GM23248 (cell line): ENCODE measurements at regions not wholly inside any gene's neighbourhood (a gene's known extent, or its start where the extent isn't known, plus 50 kb on each side); places are given as distances from the start of the nearest gene placed in this dataset.

Experiments
- DNase-seq: peaks from one replicate; pipeline ENCODE4 v3.0.0-alpha.2; 2015
- H2AFZ ChIP-seq: fragments of 200-600 bp; sonication (generic); 2 replicates; pipeline ENCODE4 v1.6.1; 2016; ENCODE audit warnings: antibody characterized with exemption
- H3F3A ChIP-seq: fragments of 200-600 bp; sonication (generic); 2 replicates; pipeline ENCODE4 v1.6.1; 2016; ENCODE audit warnings: mild to moderate bottlenecking, antibody characterized with exemption, mixed run types; ENCODE audit not compliant: insufficient read depth
- H3K27ac ChIP-seq: fragments of 200-600 bp; sonication (generic); 2 replicates; pipeline ENCODE4 v1.5.1; 2016; ENCODE audit warnings: mild to moderate bottlenecking
- H3K27me3 ChIP-seq: fragments of 200-600 bp; sonication (generic); replicated peaks from 2 replicates; pipeline ENCODE4 v1.6.1; 2016; ENCODE audit warnings: mild to moderate bottlenecking; ENCODE audit not compliant: insufficient read depth
- H3K36me3 ChIP-seq: fragments of 200-600 bp; sonication (generic); 2 replicates; pipeline ENCODE4 v1.6.1; 2016; ENCODE audit warnings: low read depth, mild to moderate bottlenecking
- H3K4me1 ChIP-seq: fragments of 200-600 bp; sonication (generic); 2 replicates; pipeline ENCODE4 v1.6.1; 2016; ENCODE audit warnings: mild to moderate bottlenecking; ENCODE audit not compliant: insufficient read depth
- H3K4me2 ChIP-seq: fragments of 200-600 bp; sonication (generic); one replicate; pipeline ENCODE4 v1.6.1; 2016; ENCODE audit warnings: mild to moderate bottlenecking; ENCODE audit not compliant: unreplicated experiment
- H3K4me3 ChIP-seq: fragments of 200-600 bp; sonication (generic); 2 replicates; pipeline ENCODE4 v1.5.1; 2016; ENCODE audit warnings: mild to moderate bottlenecking
- H3K79me2 ChIP-seq: fragments of 200-600 bp; sonication (generic); 2 replicates; pipeline ENCODE4 v1.6.1; 2016; ENCODE audit warnings: mild to moderate bottlenecking; ENCODE audit not compliant: insufficient read depth
- H3K9ac ChIP-seq: fragments of 200-600 bp; sonication (generic); 2 replicates; pipeline ENCODE4 v1.6.1; 2016; ENCODE audit warnings: mild to moderate bottlenecking
- H3K9me2 ChIP-seq: fragments of 200-600 bp; sonication (generic); 2 replicates; pipeline ENCODE4 v1.6.1; 2016; ENCODE audit warnings: mixed run types, mild to moderate bottlenecking, moderate library complexity; ENCODE audit not compliant: insufficient read depth
- H3K9me3 ChIP-seq: fragments of 200-600 bp; sonication (generic); one replicate; pipeline ENCODE4 v1.6.1; 2017; ENCODE audit warnings: low read depth
- H4K20me1 ChIP-seq: fragments of 200-600 bp; sonication (generic); 2 replicates; pipeline ENCODE4 v1.6.0; 2016; ENCODE audit not compliant: insufficient read depth
- EZH2 ChIP-seq: fragments of 200-600 bp; sonication (generic); IDR thresholded peaks from 2 replicates; pipeline ENCODE4 v1.6.1; 2018; ENCODE audit warnings: antibody characterized with exemption, mild to moderate bottlenecking; ENCODE audit not compliant: insufficient read depth, poor library complexity, severe bottlenecking
- EZH2phosphoT487 ChIP-seq: fragments of 200-600 bp; sonication (generic); IDR thresholded peaks from 2 replicates; pipeline ENCODE4 v1.6.1; 2018; ENCODE audit warnings: antibody characterized with exemption, moderate library complexity, mild to moderate bottlenecking, low read depth; ENCODE audit not compliant: insufficient read depth
- WGBS, 2 experiments: methylation state at CpG; one replicate each; pipeline ENCODE4 v1.1.6; 2015 to 2017; ENCODE audit warnings: low lambda C conversion rate in 2 of 2, low coverage in 1 of 2; ENCODE audit errors: missing lambda C conversion rate in 2 of 2; 5-methylcytosine and 5-hydroxymethylcytosine counted together
- in situ Hi-C: fragments of 300-500 bp; cut with MboI; formaldehyde crosslinking; loops from 2 replicates; pipeline ENCODE4 v1.15.0; 2020

DNA sequence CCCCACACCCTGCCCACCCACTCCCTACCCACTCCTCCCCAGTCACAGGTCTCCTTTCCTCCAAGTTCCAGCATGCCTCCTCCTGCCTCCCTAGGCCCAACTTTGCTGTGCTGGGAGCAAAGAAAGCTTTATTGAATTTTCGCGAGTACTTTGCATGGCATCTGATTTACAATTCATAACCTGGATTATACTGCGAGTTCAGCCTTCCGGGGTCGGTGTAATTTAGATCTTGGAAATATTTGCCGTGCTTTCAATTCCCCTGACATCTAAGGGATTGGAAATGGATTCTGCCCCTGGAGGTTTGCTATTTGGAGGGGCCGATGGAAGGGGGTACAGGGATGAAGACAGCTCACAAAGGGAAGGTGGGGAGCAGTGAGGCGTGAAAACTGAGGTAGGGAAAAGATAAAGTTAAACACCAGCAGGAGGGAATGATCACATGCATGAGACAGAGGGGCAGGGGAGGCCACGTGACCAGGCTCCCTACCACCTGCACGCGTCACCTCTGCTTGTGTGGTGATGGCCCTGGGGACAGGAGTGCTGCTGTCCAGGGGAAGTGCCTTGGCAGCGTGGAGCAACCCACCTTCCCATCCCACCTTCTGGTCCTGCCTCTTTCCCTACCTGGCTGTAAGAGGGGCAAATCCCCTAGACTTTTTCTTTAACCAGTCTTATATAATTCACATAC, 132.3 kb upstream of the RPL38 start:
- WGBS, 2 experiments: 39 to 45% methylated on average over 12 of the region's 12 CpGs
- no peaks in the 10 kb centered on the region for H3K4me1 ChIP-seq
- H3K36me3 ChIP-seq: no peaks in the 10 kb centered on the region
- H3K4me3 ChIP-seq: no peak overlapping the region
- no peaks in the 10 kb centered on the region for H4K20me1 ChIP-seq
- no peak overlapping the region for H3K27ac ChIP-seq
- no peak overlapping the region for H3K4me2 ChIP-seq
- no peak for DNase-seq
- no peaks in the 10 kb centered on the region for H3K9me2 ChIP-seq
- in situ Hi-C loops: no loop called here
- H3K9me3 ChIP-seq: no peaks in the 10 kb centered on the region
- H3K27me3 ChIP-seq: no peaks in the 10 kb centered on the region
- no peak overlapping the region for H2AFZ ChIP-seq
- no peaks in the 10 kb centered on the region for H3K79me2 ChIP-seq
- no peak for TF ChIP-seq EZH2phosphoT487
- TF ChIP-seq EZH2: no peak
- H3F3A ChIP-seq: no peaks in the 10 kb centered on the region
- no peak overlapping the region for H3K9ac ChIP-seq

DNA sequence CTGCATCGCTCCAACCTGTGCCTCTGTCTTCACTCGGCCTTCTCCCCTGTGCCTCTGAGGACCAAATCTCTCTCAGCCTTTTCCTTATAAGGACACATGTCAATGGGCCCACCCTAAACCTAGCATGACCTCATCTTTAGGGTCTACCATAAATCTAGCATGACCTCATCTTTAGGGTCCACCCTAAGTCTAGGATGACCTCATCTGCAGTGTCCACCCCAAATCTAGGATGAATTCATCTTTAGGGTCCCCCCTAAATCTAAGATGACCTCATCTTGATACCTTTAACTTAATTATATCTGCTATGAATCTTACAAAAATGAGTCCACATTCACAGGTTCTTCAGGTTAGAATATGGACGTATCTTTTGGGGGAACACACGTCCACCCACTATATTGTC, 131.1 kb upstream of the RPL38 start:
- Histone ChIP-seq H2AFZ (no peak overlapping the region), H3F3A (no peaks in the 10 kb centered on the region), H3K9ac (no peak overlapping the region), H3K27me3 (no peaks in the 10 kb centered on the region), H3K36me3 (no peaks in the 10 kb centered on the region), H3K9me2 (no peaks in the 10 kb centered on the region), H3K27ac (no peak overlapping the region), H3K4me3 (no peak overlapping the region), H3K9me3 (no peaks in the 10 kb centered on the region), H4K20me1 (no peaks in the 10 kb centered on the region), H3K4me2 (no peak overlapping the region), H3K79me2 (no peaks in the 10 kb centered on the region), H3K4me1 (no peaks in the 10 kb centered on the region)
- TF ChIP-seq EZH2phosphoT487 (no peak), EZH2 (no peak)
- WGBS, 2 experiments: 44 to 45% methylated on average over 4 of the region's 4 CpGs
- no peak for DNase-seq
- in situ Hi-C loops: no loop called here

DNA sequence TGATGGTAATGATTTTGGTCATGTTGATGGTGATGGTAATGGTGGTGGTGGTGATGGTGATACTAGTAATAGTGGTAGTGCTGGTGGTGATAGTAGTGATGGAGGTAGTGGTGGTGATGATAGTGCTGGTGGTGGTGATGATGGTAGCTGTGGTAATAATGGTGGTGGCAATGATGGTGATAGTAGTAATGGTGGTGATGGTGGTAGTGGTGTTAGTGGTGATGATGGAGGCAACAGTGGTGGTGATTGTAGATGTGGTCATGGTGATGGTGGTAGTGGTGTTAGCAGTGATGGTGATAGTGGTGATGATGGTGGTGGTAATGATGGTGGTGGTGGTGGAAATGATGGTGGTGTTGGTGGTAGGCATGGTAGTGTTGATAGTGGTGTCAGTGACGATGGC, 127.0 kb upstream of the RPL38 start:
- Histone ChIP-seq H3K9ac (no peak overlapping the region), H3K36me3 (no peaks in the 10 kb centered on the region), H3K27me3 (no peaks in the 10 kb centered on the region), H3K79me2 (no peaks in the 10 kb centered on the region), H3K27ac (no peak overlapping the region), H3K9me2 (no peaks in the 10 kb centered on the region), H3K4me1 (no peaks in the 10 kb centered on the region), H4K20me1 (no peaks in the 10 kb centered on the region), H3F3A (no peaks in the 10 kb centered on the region), H3K4me3 (no peak overlapping the region), H2AFZ (no peak overlapping the region), H3K4me2 (no peak overlapping the region), H3K9me3 (no peaks in the 10 kb centered on the region)
- DNase-seq: no peak
- in situ Hi-C loops: no loop called here
- WGBS, 2 experiments: 40 to 54% methylated on average over 1 of the region's 1 CpG
- TF ChIP-seq EZH2phosphoT487: no peak
- TF ChIP-seq EZH2: no peak

DNA sequence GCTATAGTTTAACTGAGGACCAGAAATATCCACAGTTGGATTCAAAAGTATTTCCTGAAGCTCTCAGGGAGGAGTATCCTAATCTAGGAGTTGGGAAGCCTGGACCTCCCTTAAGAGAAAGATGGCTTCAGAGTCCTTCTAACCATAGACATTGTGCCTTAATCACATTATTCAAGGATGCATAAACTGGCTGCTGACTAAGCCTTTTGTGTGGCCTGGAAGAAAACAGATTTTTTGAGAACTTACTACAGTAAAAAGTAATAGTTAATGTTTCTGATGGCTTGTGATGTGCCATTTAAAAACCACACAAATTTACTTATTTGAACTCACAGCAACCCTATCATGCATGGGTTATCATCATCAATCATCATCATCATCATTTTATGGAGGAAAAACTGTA, 126.2 kb upstream of the RPL38 start:
- in situ Hi-C loops: no loop called here
- H3F3A ChIP-seq: no peaks in the 10 kb centered on the region
- no peak overlapping the region for H3K9ac ChIP-seq
- TF ChIP-seq EZH2 (no peak), EZH2phosphoT487 (no peak)
- no peaks in the 10 kb centered on the region for H3K79me2 ChIP-seq
- no peak overlapping the region for H3K4me2 ChIP-seq
- no peak overlapping the region for H2AFZ ChIP-seq
- no peaks in the 10 kb centered on the region for H3K9me3 ChIP-seq
- no peak overlapping the region for H3K4me3 ChIP-seq
- no peaks in the 10 kb centered on the region for H3K36me3 ChIP-seq
- no peak overlapping the region for H3K27ac ChIP-seq
- H3K9me2 ChIP-seq: no peaks in the 10 kb centered on the region
- H3K27me3 ChIP-seq: no peaks in the 10 kb centered on the region
- no peaks in the 10 kb centered on the region for H3K4me1 ChIP-seq
- H4K20me1 ChIP-seq: no peaks in the 10 kb centered on the region
- DNase-seq: no peak
